ENCODE measurements at regions not wholly inside any gene's neighbourhood (a gene's known extent, or its start where the extent isn't known, plus 50 kb on each side); places are given as distances from the start of the nearest gene placed in this dataset.

GRCh38 chr7:50957431-50957830, 174.7 kb upstream of the GRB10 start:
- no peak overlapping the region for H4K5ac ChIP-seq (ENCODE audit: low read length)
- peak; percentile 51 for DNase-seq
- H3K36me3 ChIP-seq (ENCODE audit: control insufficient read depth, insufficient read depth, low read length), result no peaks in the 10 kb centered on the region

GRCh38 chr7:50956522-50957155, 173.9 kb upstream of the GRB10 start:
- Histone ChIP-seq H2AK5ac (ENCODE audit: low read length) (peak overlapping the region; percentile 88), H4K5ac (ENCODE audit: low read length) (no peak overlapping the region), H3K79me2 (ENCODE audit: control insufficient read depth, insufficient read depth, low read length) (no peaks in the 10 kb centered on the region), H3K27ac (ENCODE audit: low read depth, low read length) (no peak overlapping the region), H2BK5ac (ENCODE audit: low read length) (peak overlapping the region; percentile 69), H3K9ac (ENCODE audit: low read length) (no peak overlapping the region), H3K18ac (ENCODE audit: low read length) (no peak overlapping the region), H3K36me3 (ENCODE audit: control insufficient read depth, insufficient read depth, low read length) (no peaks in the 10 kb centered on the region), H2BK15ac (replicated peaks; ENCODE audit: low read depth) (no peak overlapping the region), H3K56ac (ENCODE audit: low read length) (peak overlapping the region; percentile 45), H3K4ac (ENCODE audit: low read depth, low read length) (no peak overlapping the region), H2BK120ac (ENCODE audit: low read depth, low read length) (no peak overlapping the region), H3K79me1 (ENCODE audit: low read length) (no peaks in the 10 kb centered on the region), H4K8ac (ENCODE audit: low read depth, low read length) (no peak overlapping the region), H3K4me3 (ENCODE audit: low read length) (no peak overlapping the region), H3K23ac (ENCODE audit: low read length) (no peak overlapping the region), H3K27me3 (ENCODE audit: insufficient read depth, low read length, poor library complexity) (no peaks in the 10 kb centered on the region), H3K4me2 (ENCODE audit: low read length) (no peak overlapping the region), H3K4me1 (ENCODE audit: control insufficient read depth, low read depth, low read length) (peaks cover 2% of the 10 kb centered on the region)
- no peak for DNase-seq
- WGBS (ENCODE audit: extremely low coverage, insufficient coverage, low lambda C conversion rate), result no CpG with 5 or more reads among the region's 8 CpGs

More at GRCh38 chr7:50957431-50957830, 174.7 kb upstream of the GRB10 start:
- Histone ChIP-seq H3K56ac (ENCODE audit: low read length) (no peak overlapping the region), H2AK5ac (ENCODE audit: low read length) (no peak overlapping the region), H2BK5ac (ENCODE audit: low read length) (peak overlapping the region; percentile 51), H3K4me3 (ENCODE audit: low read length) (no peak overlapping the region), H3K18ac (ENCODE audit: low read length) (no peak overlapping the region), H3K27ac (ENCODE audit: low read depth, low read length) (peak overlapping the region; percentile 40), H2BK120ac (ENCODE audit: low read depth, low read length) (no peak overlapping the region), H3K4me1 (ENCODE audit: control insufficient read depth, low read depth, low read length) (peaks cover 2% of the 10 kb centered on the region), H3K4ac (ENCODE audit: low read depth, low read length) (no peak overlapping the region), H3K4me2 (ENCODE audit: low read length) (no peak overlapping the region), H3K79me1 (ENCODE audit: low read length) (no peaks in the 10 kb centered on the region), H4K8ac (ENCODE audit: low read depth, low read length) (peak overlapping the region; percentile 13), H3K9ac (ENCODE audit: low read length) (no peak overlapping the region), H2BK15ac (replicated peaks; ENCODE audit: low read depth) (no peak overlapping the region), H3K23ac (ENCODE audit: low read length) (no peak overlapping the region), H3K79me2 (ENCODE audit: control insufficient read depth, insufficient read depth, low read length) (no peaks in the 10 kb centered on the region), H3K27me3 (ENCODE audit: insufficient read depth, low read length, poor library complexity) (no peaks in the 10 kb centered on the region)
- WGBS (ENCODE audit: extremely low coverage, insufficient coverage, low lambda C conversion rate), result no CpG with 5 or more reads among the region's 6 CpGs

GRCh38 chr7:50954716-50955115, 172.0 kb upstream of the GRB10 start:
- Histone ChIP-seq H3K4ac (ENCODE audit: low read depth, low read length) (no peak overlapping the region), H3K23ac (ENCODE audit: low read length) (no peak overlapping the region), H3K4me2 (ENCODE audit: low read length) (no peak overlapping the region), H3K36me3 (ENCODE audit: control insufficient read depth, insufficient read depth, low read length) (no peaks in the 10 kb centered on the region), H3K79me2 (ENCODE audit: control insufficient read depth, insufficient read depth, low read length) (no peaks in the 10 kb centered on the region), H3K27ac (ENCODE audit: low read depth, low read length) (no peak overlapping the region), H3K9ac (ENCODE audit: low read length) (no peak overlapping the region), H2BK5ac (ENCODE audit: low read length) (no peak overlapping the region), H2AK5ac (ENCODE audit: low read length) (no peak overlapping the region), H3K18ac (ENCODE audit: low read length) (no peak overlapping the region), H4K8ac (ENCODE audit: low read depth, low read length) (no peak overlapping the region), H3K79me1 (ENCODE audit: low read length) (no peaks in the 10 kb centered on the region), H3K4me3 (ENCODE audit: low read length) (no peak overlapping the region), H3K4me1 (ENCODE audit: control insufficient read depth, low read depth, low read length) (peaks cover 2% of the 10 kb centered on the region), H3K56ac (ENCODE audit: low read length) (no peak overlapping the region), H2BK15ac (replicated peaks; ENCODE audit: low read depth) (no peak overlapping the region), H4K5ac (ENCODE audit: low read length) (no peak overlapping the region), H2BK120ac (ENCODE audit: low read depth, low read length) (no peak overlapping the region), H3K27me3 (ENCODE audit: insufficient read depth, low read length, poor library complexity) (no peaks in the 10 kb centered on the region)
- no CpG with 5 or more reads among the region's 5 CpGs for WGBS (ENCODE audit: extremely low coverage, insufficient coverage, low lambda C conversion rate)
- DNase-seq, result no peak

- Histone ChIP-seq H3K4me3 (ENCODE audit: low read length) (no peak overlapping the region), H3K18ac (ENCODE audit: low read length) (no peak overlapping the region), H3K4me1 (ENCODE audit: control insufficient read depth, low read depth, low read length) (peaks cover 2% of the 10 kb centered on the region), H2BK15ac (replicated peaks; ENCODE audit: low read depth) (no peak overlapping the region), H3K56ac (ENCODE audit: low read length) (no peak overlapping the region), H4K5ac (ENCODE audit: low read length) (no peak overlapping the region), H3K79me1 (ENCODE audit: low read length) (no peaks in the 10 kb centered on the region), H3K79me2 (ENCODE audit: control insufficient read depth, insufficient read depth, low read length) (no peaks in the 10 kb centered on the region), H2BK120ac (ENCODE audit: low read depth, low read length) (no peak overlapping the region), H2AK5ac (ENCODE audit: low read length) (no peak overlapping the region), H2BK5ac (ENCODE audit: low read length) (no peak overlapping the region), H3K4ac (ENCODE audit: low read depth, low read length) (no peak overlapping the region), H3K23ac (ENCODE audit: low read length) (no peak overlapping the region), H3K4me2 (ENCODE audit: low read length) (no peak overlapping the region), H4K8ac (ENCODE audit: low read depth, low read length) (no peak overlapping the region), H3K27me3 (ENCODE audit: insufficient read depth, low read length, poor library complexity) (no peaks in the 10 kb centered on the region), H3K27ac (ENCODE audit: low read depth, low read length) (no peak overlapping the region), H3K36me3 (ENCODE audit: control insufficient read depth, insufficient read depth, low read length) (no peaks in the 10 kb centered on the region), H3K9ac (ENCODE audit: low read length) (no peak overlapping the region)
- DNase-seq, result no peak
- WGBS (ENCODE audit: extremely low coverage, insufficient coverage, low lambda C conversion rate), result no CpG with 5 or more reads among the region's 4 CpGs
These were observed 171.5 kb upstream of the GRB10 start for GRCh38 chr7:50954245-50954644.

GRCh38 chr7:50953820-50954219, 171.1 kb upstream of the GRB10 start:
- Histone ChIP-seq H3K4me3 (ENCODE audit: low read length) (no peak overlapping the region), H3K9ac (ENCODE audit: low read length) (no peak overlapping the region), H3K18ac (ENCODE audit: low read length) (no peak overlapping the region), H3K56ac (ENCODE audit: low read length) (no peak overlapping the region), H3K36me3 (ENCODE audit: control insufficient read depth, insufficient read depth, low read length) (no peaks in the 10 kb centered on the region), H3K79me2 (ENCODE audit: control insufficient read depth, insufficient read depth, low read length) (no peaks in the 10 kb centered on the region), H3K4ac (ENCODE audit: low read depth, low read length) (no peak overlapping the region), H3K27me3 (ENCODE audit: insufficient read depth, low read length, poor library complexity) (no peaks in the 10 kb centered on the region), H3K27ac (ENCODE audit: low read depth, low read length) (no peak overlapping the region), H2BK15ac (replicated peaks; ENCODE audit: low read depth) (no peak overlapping the region), H2BK120ac (ENCODE audit: low read depth, low read length) (no peak overlapping the region), H3K23ac (ENCODE audit: low read length) (no peak overlapping the region), H3K79me1 (ENCODE audit: low read length) (no peaks in the 10 kb centered on the region), H2AK5ac (ENCODE audit: low read length) (no peak overlapping the region), H2BK5ac (ENCODE audit: low read length) (no peak overlapping the region), H3K4me1 (ENCODE audit: control insufficient read depth, low read depth, low read length) (peaks cover 2% of the 10 kb centered on the region), H4K5ac (ENCODE audit: low read length) (no peak overlapping the region), H4K8ac (ENCODE audit: low read depth, low read length) (no peak overlapping the region), H3K4me2 (ENCODE audit: low read length) (no peak overlapping the region)
- peak; percentile 50 for DNase-seq
- no CpG with 5 or more reads among the region's 3 CpGs for WGBS (ENCODE audit: extremely low coverage, insufficient coverage, low lambda C conversion rate)

- Histone ChIP-seq H2BK120ac (ENCODE audit: low read depth, low read length) (no peak overlapping the region), H3K23ac (ENCODE audit: low read length) (no peak overlapping the region)
These were observed 170.6 kb upstream of the GRB10 start for GRCh38 chr7:50953303-50953702.

More at GRCh38 chr7:50953303-50953702, 170.6 kb upstream of the GRB10 start:
- H2BK15ac ChIP-seq (replicated peaks; ENCODE audit: low read depth), result no peak overlapping the region
- no peak overlapping the region for H3K4me2 ChIP-seq (ENCODE audit: low read length)
- H4K8ac ChIP-seq (ENCODE audit: low read depth, low read length), result no peak overlapping the region
- H3K36me3 ChIP-seq (ENCODE audit: control insufficient read depth, insufficient read depth, low read length), result no peaks in the 10 kb centered on the region
- no peak for DNase-seq
- H3K79me1 ChIP-seq (ENCODE audit: low read length), result no peaks in the 10 kb centered on the region
- no peak overlapping the region for H3K56ac ChIP-seq (ENCODE audit: low read length)
- H3K18ac ChIP-seq (ENCODE audit: low read length), result no peak overlapping the region
- no peak overlapping the region for H3K9ac ChIP-seq (ENCODE audit: low read length)
- H3K4ac ChIP-seq (ENCODE audit: low read depth, low read length), result no peak overlapping the region
- no peak overlapping the region for H2AK5ac ChIP-seq (ENCODE audit: low read length)
- no peaks in the 10 kb centered on the region for H3K27me3 ChIP-seq (ENCODE audit: insufficient read depth, low read length, poor library complexity)
- no peak overlapping the region for H3K27ac ChIP-seq (ENCODE audit: low read depth, low read length)
- no peak overlapping the region for H4K5ac ChIP-seq (ENCODE audit: low read length)
- H3K4me3 ChIP-seq (ENCODE audit: low read length), result no peak overlapping the region
- no CpG with 5 or more reads among the region's 6 CpGs for WGBS (ENCODE audit: extremely low coverage, insufficient coverage, low lambda C conversion rate)
- H3K4me1 ChIP-seq (ENCODE audit: control insufficient read depth, low read depth, low read length), result peaks cover 2% of the 10 kb centered on the region
- H3K79me2 ChIP-seq (ENCODE audit: control insufficient read depth, insufficient read depth, low read length), result no peaks in the 10 kb centered on the region
- H2BK5ac ChIP-seq (ENCODE audit: low read length), result no peak overlapping the region
